Jurkat, Clone E6-1 (cell line): ENCODE measurements at regions not wholly inside any gene's neighbourhood (a gene's known extent, or its start where the extent isn't known, plus 50 kb on each side); places are given as distances from the start of the nearest gene placed in this dataset.
A peak's percentile ranks its signal among the peaks of the same experiment; 100 is the strongest.

Experiments used
- DNase-seq: peaks from one replicate; pipeline ENCODE4 v3.0.0-alpha.2; 2011; ENCODE audit warnings: low read depth, low spot score
- H3K4me3 ChIP-seq: 2 replicates; pipeline ENCODE4 v1.5.1; 2011; ENCODE audit warnings: mild to moderate bottlenecking, low read length, control low read depth, moderate library complexity

GRCh38 chr3:72698154-72698917, 149.9 kb downstream of the SHQ1 start:
- no peak overlapping the region for H3K4me3 ChIP-seq
- DNase-seq = no peak

- no peak for DNase-seq
- H3K4me3 ChIP-seq = no peak overlapping the region
Observed at GRCh38 chr3:72697717-72698116, 150.5 kb downstream of the SHQ1 start.

GRCh38 chr3:72696815-72697214, 151.4 kb downstream of the SHQ1 start:
- H3K4me3 ChIP-seq = no peak overlapping the region

GRCh38 chr3:72694398-72694797, 153.8 kb downstream of the SHQ1 start:
- no peak overlapping the region for H3K4me3 ChIP-seq
- DNase-seq = no peak

More at GRCh38 chr3:72696815-72697214, 151.4 kb downstream of the SHQ1 start:
- no peak for DNase-seq

GRCh38 chr3:72692990-72693389, 155.3 kb downstream of the SHQ1 start:
- no peak for DNase-seq
- H3K4me3 ChIP-seq = no peak overlapping the region

GRCh38 chr3:72690629-72691028, 157.6 kb downstream of the SHQ1 start:
- H3K4me3 ChIP-seq = no peak overlapping the region
- no peak for DNase-seq

GRCh38 chr3:72682936-72683452, 165.3 kb downstream of the SHQ1 start:
- no peak for DNase-seq
- no peak overlapping the region for H3K4me3 ChIP-seq

GRCh38 chr3:72681598-72681997, 166.6 kb downstream of the SHQ1 start:
- DNase-seq = no peak

GRCh38 chr3:72680766-72681165, 167.5 kb downstream of the SHQ1 start:
- no peak overlapping the region for H3K4me3 ChIP-seq
- DNase-seq = no peak

More at GRCh38 chr3:72681598-72681997, 166.6 kb downstream of the SHQ1 start:
- no peak overlapping the region for H3K4me3 ChIP-seq

- H3K4me3 ChIP-seq = no peak overlapping the region
- no peak for DNase-seq
Observed at GRCh38 chr3:72679540-72680198, 168.6 kb downstream of the SHQ1 start.

- no peak for DNase-seq
- H3K4me3 ChIP-seq = no peak overlapping the region
Observed at GRCh38 chr3:72678867-72679266, 169.4 kb downstream of the SHQ1 start.

GRCh38 chr3:72678380-72678779, 169.9 kb downstream of the SHQ1 start:
- no peak for DNase-seq
- no peak overlapping the region for H3K4me3 ChIP-seq

- no peak overlapping the region for H3K4me3 ChIP-seq
- DNase-seq = no peak
Observed at GRCh38 chr3:72675243-72675642, 173.0 kb downstream of the SHQ1 start.

GRCh38 chr3:72673011-72673771, 175.1 kb downstream of the SHQ1 start:
- DNase-seq = no peak
- no peak overlapping the region for H3K4me3 ChIP-seq

- DNase-seq = no peak
- H3K4me3 ChIP-seq = no peak overlapping the region
Observed at GRCh38 chr3:72669224-72669623, 179.0 kb downstream of the SHQ1 start.

- DNase-seq = no peak
- H3K4me3 ChIP-seq = no peak overlapping the region
Observed at GRCh38 chr3:72666447-72666755, 181.8 kb downstream of the SHQ1 start.

GRCh38 chr3:72665701-72666446, 182.4 kb downstream of the SHQ1 start:
- DNase-seq = peak; percentile 19
- no peak overlapping the region for H3K4me3 ChIP-seq

GRCh38 chr3:72665103-72665502, 183.1 kb downstream of the SHQ1 start:
- no peak for DNase-seq
- H3K4me3 ChIP-seq = no peak overlapping the region
